GM18519 (cell line): ENCODE measurements at regions not wholly inside any gene's neighbourhood (a gene's known extent, or its start where the extent isn't known, plus 50 kb on each side); places are given as distances from the start of the nearest gene placed in this dataset.

ENCODE experiments used
- ATAC-seq: cut with Tn5 transposase; IDR thresholded peaks from one replicate; pipeline ENCODE4 v1.9.1; 2021; ENCODE audit warnings: mild to moderate bottlenecking, moderate library complexity; ENCODE audit not compliant: unreplicated experiment, low FRiP score

- ATAC-seq = no peak
These were observed 223.7 kb upstream of the TRIB2 start for GRCh38 chr2:12493031-12493513.

DNA sequence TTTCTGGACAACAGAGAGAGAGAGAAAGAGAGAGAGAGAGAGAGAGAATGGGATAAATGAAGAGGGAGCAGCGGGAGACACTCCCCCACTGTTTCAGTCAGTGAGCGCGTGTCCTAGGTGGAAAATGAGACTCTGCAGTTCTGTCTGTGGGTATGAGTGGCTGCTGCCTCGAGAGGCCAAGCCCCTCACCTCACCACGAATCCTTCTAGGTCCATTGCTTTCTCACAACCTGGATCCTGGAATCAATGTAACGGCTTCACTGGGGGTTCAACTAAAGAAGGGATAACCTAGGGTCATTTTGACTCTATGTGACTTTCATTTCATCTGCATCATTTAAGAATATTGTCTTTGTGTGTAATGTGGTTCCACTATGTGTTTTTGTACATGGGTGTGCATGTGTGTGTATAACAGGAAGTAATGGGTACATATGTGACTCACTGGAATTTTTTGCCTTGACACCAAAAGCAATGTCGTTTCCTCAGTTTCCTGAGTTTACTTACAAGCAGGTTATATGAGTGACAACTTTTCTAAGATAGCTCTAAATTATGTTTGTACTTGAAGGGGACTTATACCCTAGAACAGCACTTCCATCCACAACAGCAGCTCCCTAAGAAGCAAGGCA is 221.4 kb upstream of the TRIB2 start:
- ATAC-seq = no peak

GRCh38 chr2:12498286-12498685 is 218.4 kb upstream of the TRIB2 start:
- no peak for ATAC-seq

- ATAC-seq = no peak
These were observed 218.0 kb upstream of the TRIB2 start for GRCh38 chr2:12498704-12499103.

DNA sequence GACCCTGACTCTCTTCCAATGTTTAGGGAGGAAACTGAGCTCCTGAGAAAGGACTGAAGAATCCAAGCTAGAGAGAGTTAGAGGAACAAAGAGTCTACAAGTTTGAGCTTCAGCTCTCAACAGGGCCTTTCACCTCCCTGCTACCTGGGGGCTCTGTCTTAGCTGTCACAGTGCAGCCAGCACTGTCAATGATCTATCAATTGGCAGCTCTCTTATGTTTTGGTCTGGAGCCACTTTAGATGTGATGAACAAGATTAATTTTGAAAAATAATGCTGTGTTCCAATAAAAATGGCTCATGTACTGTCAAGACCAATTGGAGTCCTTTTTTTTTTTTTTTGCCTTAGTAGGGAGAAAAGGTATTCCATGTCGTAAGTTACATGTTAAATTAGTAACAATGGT is 215.8 kb upstream of the TRIB2 start:
- ATAC-seq = no peak

GRCh38 chr2:12501469-12502158 is 215.1 kb upstream of the TRIB2 start:
- peak; percentile 85 for ATAC-seq

GRCh38 chr2:12502759-12503158 is 214.0 kb upstream of the TRIB2 start:
- no peak for ATAC-seq

GRCh38 chr2:12504443-12504842 is 212.3 kb upstream of the TRIB2 start:
- ATAC-seq = peak; percentile 26

- ATAC-seq = no peak
These were observed 209.9 kb upstream of the TRIB2 start for GRCh38 chr2:12506846-12507245.

GRCh38 chr2:12507295-12507694 is 209.4 kb upstream of the TRIB2 start:
- peak; percentile 85 for ATAC-seq

DNA sequence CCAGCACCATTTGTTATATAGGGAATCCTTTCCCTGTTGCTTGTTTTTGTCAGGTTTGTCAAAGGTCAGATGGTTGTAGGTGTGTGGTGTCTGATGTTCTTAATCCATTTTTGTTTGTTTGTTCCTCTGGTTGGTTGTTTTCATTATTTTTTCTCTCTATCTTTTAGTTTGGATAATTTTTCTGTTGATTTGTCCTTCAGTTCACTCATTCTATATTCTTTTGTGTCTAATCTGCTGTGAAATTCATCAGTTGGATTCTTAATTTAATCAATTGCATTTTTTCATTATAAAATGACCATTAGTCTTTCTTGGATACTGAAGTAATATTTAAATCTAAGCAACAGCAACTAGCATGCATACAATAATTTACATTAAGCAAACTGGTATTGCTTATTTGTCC is 206.7 kb upstream of the TRIB2 start:
- ATAC-seq = no peak

DNA sequence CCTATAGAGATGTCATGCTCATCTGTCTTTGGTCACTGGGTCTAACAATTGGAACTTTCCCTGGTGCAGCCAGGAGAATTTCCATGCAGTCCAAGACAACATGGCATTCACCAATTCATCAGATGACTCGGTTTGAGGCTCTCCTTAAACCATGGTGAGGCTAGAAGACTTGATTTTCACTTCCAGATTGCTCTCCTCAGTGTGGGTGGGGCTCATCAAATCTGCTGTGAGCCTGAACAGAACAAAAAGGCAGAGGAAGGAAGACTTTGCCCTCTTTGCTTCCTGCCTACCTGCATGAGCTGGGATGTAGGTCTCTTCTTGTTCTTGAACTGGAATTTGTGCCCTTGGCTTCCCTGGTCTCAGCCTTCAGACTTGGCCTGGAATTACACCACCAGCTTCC is 203.4 kb upstream of the TRIB2 start:
- no peak for ATAC-seq

- ATAC-seq = no peak
These were observed 202.6 kb upstream of the TRIB2 start for GRCh38 chr2:12514168-12514567.

- ATAC-seq = no peak
These were observed 201.9 kb upstream of the TRIB2 start for GRCh38 chr2:12514631-12515437.

DNA sequence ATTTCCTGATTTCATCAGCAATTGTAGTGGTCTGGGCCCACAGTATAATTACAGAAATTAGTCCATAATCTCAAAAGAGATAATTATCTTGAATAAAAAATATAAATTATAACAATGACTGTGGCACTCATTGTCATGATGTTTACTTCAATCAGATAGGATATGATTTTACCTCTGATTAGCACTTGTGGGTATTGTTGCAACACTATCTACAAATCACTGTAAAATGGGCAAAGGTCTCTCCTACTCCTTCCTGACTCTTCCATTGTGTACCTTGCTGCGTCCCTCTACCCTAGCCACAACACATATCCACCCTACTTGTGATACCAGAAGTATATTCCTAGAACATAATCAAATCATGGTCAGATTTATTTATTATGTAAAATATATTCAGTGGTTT is 200.9 kb upstream of the TRIB2 start:
- ATAC-seq = no peak

GRCh38 chr2:12533337-12534005 is 183.3 kb upstream of the TRIB2 start:
- ATAC-seq = no peak

DNA sequence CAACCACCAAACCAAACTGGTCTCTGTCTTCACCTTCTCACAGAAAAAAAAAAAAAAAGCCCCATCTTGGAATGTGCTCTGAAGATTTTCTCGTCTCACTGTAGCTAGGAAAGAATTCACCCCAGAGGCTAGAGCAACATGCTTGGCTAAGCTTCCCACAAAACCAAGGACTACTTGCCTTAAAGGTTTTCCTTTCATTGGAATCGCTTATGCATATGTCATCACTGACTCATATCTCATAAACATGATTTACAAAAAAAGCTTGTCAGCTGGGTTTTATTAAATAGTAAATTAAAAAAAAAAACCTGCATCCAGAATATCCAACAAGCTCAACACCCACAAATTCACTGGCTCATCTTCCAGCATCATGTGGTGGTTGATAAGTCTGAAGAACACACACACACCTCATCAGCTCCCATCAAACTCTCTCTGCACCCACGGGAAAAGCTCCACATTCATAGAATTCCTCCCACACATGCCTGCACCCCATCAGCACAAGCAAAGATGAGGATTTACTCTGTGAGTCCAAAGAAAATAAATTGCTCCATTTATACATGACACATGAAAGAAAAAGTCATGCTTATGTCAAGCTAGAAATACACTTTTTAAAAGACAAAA is 182.0 kb upstream of the TRIB2 start:
- no peak for ATAC-seq

- no peak for ATAC-seq
These were observed 179.8 kb upstream of the TRIB2 start for GRCh38 chr2:12536976-12537375.

DNA sequence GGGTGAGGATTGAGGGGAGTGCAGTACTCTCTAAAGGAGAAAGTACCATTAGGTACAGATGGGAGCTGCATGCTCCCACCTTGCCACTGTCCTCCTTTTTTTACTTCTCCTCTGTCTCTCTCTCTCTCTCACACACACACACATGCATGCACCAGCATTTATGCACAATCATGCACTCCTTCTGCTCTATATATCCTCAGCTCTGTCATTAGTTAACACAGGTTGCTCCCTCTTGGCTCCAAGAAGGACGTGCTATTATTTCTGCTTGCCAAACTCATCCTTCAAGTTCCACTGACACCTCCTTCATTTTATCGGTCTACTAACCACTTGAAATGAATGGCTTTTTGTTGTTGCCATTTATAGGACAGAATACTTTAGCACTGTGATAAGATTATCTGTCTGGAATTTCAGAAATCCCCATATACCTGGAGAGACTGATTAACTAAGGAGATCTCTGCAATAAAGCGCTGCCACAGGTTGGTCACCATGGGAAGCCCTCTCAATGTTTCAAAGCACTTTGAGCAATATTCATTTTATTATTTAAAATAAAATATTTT is 178.5 kb upstream of the TRIB2 start:
- ATAC-seq = no peak

DNA sequence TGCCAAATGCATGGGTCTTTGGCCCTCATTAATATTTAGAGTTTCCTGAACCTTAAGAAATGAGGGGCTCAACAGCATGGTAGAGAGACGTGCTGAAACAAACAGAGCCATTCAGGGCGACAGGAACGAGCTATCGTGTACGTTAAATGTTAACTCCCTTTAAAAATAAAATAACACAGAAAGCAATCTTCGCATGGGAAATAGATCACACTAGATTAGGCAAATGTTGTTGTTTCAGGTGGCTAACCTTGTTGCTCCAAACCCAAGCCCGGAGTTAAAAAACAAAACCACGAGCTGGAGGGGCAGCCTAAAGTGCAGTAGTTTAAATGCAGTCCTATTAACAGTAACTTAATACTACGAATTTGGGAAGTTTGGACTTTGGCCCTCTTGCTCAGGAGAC is 177.4 kb upstream of the TRIB2 start:
- ATAC-seq = no peak
